ENCODE measurements at regions not wholly inside any gene's neighbourhood (a gene's known extent, or its start where the extent isn't known, plus 50 kb on each side); places are given as distances from the start of the nearest gene placed in this dataset.

DNA sequence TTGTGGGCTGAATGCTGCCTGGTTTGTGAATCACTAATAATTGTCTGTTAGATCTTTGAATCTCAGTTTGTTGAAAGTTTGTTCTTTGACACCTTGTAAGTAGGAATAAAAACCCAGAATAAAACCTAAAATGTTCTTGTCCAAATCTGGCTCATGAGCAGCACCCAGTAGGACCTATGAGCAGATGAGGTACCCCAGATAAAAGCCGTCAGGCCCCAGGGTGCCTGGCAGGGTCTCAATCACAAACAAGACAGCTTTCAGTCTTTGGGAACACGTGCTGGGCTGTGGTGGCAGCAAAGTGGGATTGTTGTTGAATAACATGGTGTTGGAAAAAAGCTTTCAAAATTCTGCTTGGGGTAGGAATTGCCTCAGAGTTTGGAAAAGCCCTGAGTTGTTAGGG lies 52.1 kb upstream of the ECI2 start:
- Mint-ChIP-seq H3K9me3 (no peaks in the 10 kb centered on the region), H3K27me3 (peaks cover 44% of the 10 kb centered on the region), H3K4me1 (no peaks in the 10 kb centered on the region), H3K27ac (no peak overlapping the region), H3K4me3 (no peak overlapping the region), H3K36me3 (no peaks in the 10 kb centered on the region)
- no peak for ATAC-seq

- Mint-ChIP-seq H3K4me1 (no peaks in the 10 kb centered on the region), H3K36me3 (no peaks in the 10 kb centered on the region), H3K9me3 (no peaks in the 10 kb centered on the region), H3K27me3 (peaks cover 50% of the 10 kb centered on the region), H3K27ac (no peak overlapping the region), H3K4me3 (no peak overlapping the region)
- no peak for ATAC-seq
These were observed 51.0 kb upstream of the ECI2 start for GRCh38 chr6:4186385-4186784.

DNA sequence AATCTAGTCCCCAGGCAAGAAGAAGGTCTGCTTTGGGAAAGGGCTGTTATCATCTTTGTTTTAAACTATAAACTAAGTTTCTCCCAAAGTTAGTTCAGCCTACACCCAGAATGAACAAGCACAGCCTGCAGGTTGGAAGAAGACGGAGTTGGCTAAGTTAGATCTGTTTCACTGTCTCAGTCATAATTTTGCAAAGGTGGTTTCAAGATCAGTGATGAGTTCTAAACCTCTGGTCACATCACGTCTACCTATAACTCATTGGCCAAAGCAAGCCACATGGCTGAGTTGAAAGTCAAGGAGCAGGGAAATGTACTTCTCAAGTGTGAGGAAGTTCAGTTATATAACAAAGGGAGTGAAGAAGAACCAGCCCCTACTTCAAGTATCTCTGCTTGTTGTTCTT lies 50.5 kb upstream of the ECI2 start:
- Mint-ChIP-seq H3K9me3 (no peaks in the 10 kb centered on the region), H3K4me1 (no peaks in the 10 kb centered on the region), H3K36me3 (no peaks in the 10 kb centered on the region), H3K4me3 (no peak overlapping the region), H3K27me3 (peaks cover 53% of the 10 kb centered on the region), H3K27ac (no peak overlapping the region)
- ATAC-seq = no peak

DNA sequence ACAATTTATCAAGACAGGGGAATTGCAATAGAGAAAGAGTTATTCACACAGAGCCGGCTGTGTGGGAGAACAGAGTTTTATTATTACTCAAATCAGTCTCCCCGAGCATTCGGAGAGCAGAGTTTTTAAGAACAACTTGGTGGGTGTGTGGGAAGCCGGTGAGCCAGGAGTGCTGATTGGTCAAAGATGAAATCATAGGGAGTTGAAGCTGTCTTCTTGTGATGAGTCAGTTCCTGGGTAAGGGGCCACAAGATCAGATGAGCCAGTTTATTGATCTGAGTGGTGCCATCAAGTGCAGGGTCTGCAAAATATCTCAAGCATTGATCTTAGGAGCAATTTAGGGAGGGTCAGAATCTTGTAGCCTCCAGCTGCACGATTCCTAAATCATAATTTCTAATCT lies 50.0 kb upstream of the ECI2 start:
- Mint-ChIP-seq H3K4me3 (no peak overlapping the region), H3K9me3 (no peaks in the 10 kb centered on the region)
- ATAC-seq = no peak

More for the DNA sequence above, 50.0 kb upstream of the ECI2 start:
- H3K27ac Mint-ChIP-seq = no peak overlapping the region
- H3K4me1 Mint-ChIP-seq = no peaks in the 10 kb centered on the region
- peaks cover 52% of the 10 kb centered on the region for H3K27me3 Mint-ChIP-seq
- no peaks in the 10 kb centered on the region for H3K36me3 Mint-ChIP-seq
